HG02981 (cell line): ENCODE measurements at regions not wholly inside any gene's neighbourhood (a gene's known extent, or its start where the extent isn't known, plus 50 kb on each side); places are given as distances from the start of the nearest gene placed in this dataset.

Experiments used
- ATAC-seq: cut with Tn5 transposase; IDR thresholded peaks from one replicate; pipeline ENCODE4 v1.9.1; 2021; ENCODE audit warnings: mild to moderate bottlenecking, moderate library complexity; ENCODE audit not compliant: unreplicated experiment

DNA sequence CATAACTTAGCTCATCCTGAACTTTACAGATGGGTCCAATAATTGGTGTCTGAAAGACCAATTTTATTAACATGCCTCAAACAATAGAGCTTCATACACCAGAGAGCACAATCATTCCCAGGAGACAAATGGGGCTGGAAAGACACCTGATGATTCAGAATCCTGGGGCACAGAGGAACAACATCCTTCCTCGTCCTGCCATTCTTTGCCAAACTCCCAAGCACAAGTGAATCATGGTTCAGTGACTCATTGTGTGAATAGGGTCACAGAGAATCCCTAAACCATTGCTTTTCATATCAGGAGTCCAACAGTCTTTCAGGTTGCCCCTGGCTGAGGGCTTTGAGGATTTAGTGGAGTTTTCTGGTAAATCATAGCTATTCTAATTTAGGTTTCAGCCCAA lies 266.4 kb upstream of the BMP2 start:
- ATAC-seq: no peak

- ATAC-seq: no peak
Measured at GRCh38 chr20:6499566-6499965, 267.9 kb upstream of the BMP2 start.

GRCh38 chr20:6496874-6497273 lies 270.6 kb upstream of the BMP2 start:
- ATAC-seq: no peak

- ATAC-seq: no peak
Measured at GRCh38 chr20:6495907-6496306, 271.6 kb upstream of the BMP2 start.

- no peak for ATAC-seq
Measured at GRCh38 chr20:6492271-6493055, 275.0 kb upstream of the BMP2 start.

- ATAC-seq: no peak
Measured at GRCh38 chr20:6490849-6491248, 276.6 kb upstream of the BMP2 start.

DNA sequence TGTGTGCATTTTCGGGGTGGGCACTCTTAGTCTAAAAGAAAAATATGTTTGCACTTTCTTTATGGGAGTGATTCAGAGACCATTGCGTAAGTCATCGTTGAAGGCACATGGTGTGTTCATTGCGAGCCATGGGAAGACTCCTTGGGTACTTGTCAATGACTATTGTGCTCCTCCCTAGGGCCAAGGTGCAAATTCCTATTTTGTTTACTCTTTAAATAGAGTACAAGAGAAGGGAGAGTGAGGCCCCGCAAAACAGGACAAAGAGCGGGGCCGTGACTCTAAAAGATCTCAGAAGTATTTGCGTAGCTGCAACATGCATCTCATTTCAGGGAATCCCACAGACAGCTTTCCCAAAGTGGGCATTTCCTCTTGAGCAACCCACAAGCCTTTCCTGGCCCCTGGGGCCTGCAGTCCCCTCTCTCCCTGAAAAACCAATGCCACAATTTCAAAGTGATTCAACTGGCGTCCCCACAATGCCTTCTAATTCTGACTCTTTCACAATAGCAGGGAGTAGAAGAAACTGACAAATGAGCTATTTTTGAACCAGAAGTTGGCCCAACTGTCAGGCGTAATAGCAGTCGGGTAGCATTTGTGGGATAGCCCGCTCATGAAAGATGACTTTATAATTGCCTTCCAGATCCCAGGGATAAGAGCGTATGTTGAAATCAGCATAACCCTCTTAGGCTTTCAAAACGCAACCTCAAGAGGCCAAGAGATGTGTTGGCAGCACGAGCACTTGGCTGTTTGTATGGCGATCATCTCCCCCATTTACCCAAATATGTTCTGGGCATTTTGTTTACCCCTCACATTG lies 277.9 kb upstream of the BMP2 start:
- no peak for ATAC-seq

DNA sequence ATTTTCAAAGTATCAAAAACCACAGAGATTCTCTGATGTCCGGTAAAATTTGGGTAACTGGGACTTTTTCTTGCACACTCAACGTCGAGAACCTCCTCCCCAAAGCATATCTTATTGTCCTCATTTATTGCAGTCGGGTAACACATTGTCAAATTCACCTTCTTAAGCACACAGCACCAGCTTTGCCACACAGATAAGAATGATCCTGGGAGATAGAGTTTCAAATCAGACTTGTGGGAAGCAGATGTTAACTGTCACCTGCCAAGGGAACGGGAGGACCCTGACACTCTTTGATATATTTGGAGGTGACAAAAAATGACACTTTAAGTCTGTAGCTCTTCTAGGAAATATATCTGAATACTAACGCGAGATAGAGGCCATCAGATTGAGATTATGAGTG lies 282.1 kb upstream of the BMP2 start:
- no peak for ATAC-seq

DNA sequence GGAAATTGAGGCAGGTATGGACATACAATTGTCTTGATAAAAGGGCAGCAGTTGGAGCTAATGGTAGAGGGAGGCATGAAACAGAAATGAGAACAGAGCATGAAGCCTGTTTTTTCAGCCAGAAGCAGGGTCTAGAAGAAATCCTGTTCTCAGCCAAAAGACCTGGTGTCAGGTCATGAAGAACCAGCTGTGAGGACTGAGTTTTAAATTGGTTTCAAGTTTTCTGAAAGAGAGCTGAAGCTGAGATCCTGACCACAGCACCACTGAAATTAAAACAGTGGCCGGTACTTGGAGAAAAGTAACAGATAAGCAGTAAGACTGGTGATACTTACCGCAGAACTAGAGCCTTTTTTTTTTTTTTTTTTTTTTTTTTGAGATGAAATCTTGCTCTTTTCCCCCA lies 283.8 kb upstream of the BMP2 start:
- no peak for ATAC-seq

GRCh38 chr20:6482486-6482885 lies 285.0 kb upstream of the BMP2 start:
- no peak for ATAC-seq

DNA sequence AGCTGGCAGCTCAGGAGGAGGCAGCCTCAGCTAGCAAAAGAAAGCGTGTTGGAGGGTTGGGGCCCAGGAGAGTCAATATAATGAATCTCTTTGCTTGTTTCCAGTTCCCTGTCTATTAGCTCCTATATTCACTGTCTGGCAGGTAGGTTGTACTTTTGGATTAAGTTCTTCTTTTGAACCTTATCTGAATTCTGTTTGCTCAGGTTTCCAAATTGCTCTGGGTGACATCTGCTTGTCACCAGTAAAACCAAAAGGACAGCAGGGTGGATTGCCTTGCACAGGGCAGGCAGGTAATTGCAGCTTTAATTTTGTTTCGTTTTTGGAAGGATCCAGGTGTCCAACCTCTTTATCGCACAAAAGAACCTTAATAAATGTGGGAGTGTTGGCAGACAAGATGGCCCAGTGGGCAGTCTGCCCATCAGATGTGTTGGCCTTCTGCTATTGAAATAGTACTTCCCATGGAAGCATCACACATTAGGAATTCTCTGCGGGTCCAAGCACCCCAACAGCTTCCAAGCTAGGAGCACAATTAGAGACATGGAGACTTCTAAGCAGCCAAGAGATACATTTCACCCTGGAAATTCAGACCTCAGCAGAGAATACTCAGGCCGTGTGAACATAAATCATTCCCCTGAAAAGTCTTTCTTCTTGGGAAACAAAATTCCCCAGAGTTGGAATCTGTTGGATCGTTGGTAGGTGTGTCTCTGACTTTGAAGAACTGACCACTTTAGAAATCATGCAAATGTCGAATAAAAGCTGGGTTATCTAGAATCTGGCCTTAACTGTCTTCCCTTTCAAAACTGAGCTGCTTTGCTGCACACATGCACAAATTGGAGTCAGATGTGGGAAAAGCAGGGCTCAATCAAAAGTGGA lies 286.9 kb upstream of the BMP2 start:
- ATAC-seq: no peak

- ATAC-seq: no peak
Measured at GRCh38 chr20:6473197-6473596, 294.3 kb upstream of the BMP2 start.

DNA sequence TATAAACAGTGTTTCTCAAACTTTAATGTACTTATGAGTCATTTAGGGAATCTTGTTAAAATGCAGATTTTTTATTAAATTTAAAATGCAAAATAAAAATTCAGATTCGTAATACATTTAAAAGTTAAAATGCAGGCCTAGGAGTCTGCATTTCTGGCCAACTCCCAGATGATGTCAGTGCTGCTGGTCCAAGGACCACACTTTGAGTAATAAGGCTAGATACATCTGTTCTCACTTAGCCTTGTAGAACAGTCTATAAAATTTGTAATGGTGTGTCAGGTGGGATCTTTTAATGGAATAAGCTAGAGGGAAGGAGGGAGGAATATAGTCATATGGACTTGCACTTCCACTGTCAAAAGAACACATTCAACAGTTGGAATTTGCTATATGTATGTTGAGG lies 295.6 kb upstream of the BMP2 start:
- no peak for ATAC-seq

DNA sequence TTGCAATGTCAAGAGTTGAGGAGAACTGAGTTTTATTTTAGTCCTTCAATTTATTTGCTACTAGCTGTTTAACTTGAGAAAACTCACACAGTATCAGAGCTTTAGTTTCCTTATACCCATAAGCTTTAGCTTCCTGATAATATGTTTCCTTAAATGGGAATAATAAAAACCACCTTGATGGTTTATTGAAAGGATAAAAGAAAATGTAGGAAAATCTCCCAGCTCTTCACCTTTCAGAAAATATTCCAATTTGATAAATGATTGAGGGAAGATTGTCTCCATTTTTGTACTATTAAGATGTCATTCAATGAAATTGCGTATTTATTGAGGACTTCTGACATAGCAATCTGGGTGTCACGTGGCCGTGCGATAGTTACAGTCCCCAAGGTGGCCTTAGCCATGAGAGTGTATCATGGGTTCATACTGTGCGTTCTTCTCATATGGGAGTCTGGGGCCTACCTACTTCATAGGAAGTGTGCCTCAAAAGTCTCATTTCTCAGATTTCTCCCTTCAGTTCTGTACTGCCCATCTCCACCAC lies 296.3 kb upstream of the BMP2 start:
- ATAC-seq: no peak

GRCh38 chr20:6469695-6470094 lies 297.8 kb upstream of the BMP2 start:
- ATAC-seq: no peak

GRCh38 chr20:6468423-6469116 lies 298.9 kb upstream of the BMP2 start:
- no peak for ATAC-seq

GRCh38 chr20:6467562-6467961 lies 299.9 kb upstream of the BMP2 start:
- ATAC-seq: no peak

GRCh38 chr20:6466075-6466810 lies 301.2 kb upstream of the BMP2 start:
- ATAC-seq: no peak

DNA sequence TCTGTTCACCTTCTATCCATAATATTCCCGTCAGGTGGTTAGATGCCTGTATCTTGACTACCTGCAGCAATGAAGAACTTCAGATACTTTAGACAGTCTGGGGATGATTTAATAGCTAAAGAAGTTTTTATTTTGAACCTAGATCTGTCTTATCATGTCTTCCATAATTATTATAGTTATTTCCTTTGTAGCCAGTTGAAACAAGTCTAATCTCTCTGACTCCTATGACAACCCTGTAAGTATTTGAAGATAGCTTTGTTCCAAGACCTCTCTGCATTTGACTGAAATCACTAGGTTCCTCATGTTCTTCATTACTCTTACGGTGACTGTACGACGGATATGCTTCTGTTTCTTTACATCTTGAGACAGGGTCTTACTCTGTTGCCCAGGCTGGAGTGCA lies 316.6 kb upstream of the BMP2 start:
- ATAC-seq: no peak

DNA sequence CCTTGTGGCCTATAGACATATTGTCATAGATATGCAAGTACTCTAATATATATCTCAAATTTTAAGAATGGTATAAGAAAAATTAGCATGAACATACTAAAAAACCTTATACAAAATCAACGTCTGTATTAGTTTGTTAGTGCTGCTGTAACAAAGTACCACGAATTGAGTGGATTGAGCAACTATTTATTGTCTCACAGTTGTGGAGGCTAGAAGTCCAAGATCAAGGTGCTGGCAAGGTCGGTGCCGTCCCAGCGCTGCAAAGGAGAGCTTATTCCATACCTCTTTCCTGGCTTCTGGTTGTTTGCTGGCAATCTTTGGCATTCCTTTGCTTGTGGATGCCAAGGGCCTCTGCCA lies 317.6 kb upstream of the FERMT1 start:
- no peak for ATAC-seq
